Breast epithelium (tissue), 4 donors: ENCODE measurements at regions not wholly inside any gene's neighbourhood (a gene's known extent, or its start where the extent isn't known, plus 50 kb on each side); places are given as distances from the start of the nearest gene placed in this dataset.

Source experiments
- DNase-seq, 2 donors: peaks; one replicate each; pipeline ENCODE4 v3.0.0-alpha.2; 2019; ENCODE audit warnings: low spot score in 2 of 2
- H3K27ac ChIP-seq, 2 donors: fragments of 200-600 bp; sonication (generic) in 1 of 2; one replicate each; pipeline ENCODE4 v1.5.1; 2016 to 2019; ENCODE audit warnings: mild to moderate bottlenecking in 1 of 2
- H3K27me3 ChIP-seq, 2 donors: fragments of 200-600 bp; sonication (generic) in 1 of 2; one replicate each; pipeline versions ENCODE4 v1.5.1 to v1.6.0; 2017 to 2019; ENCODE audit warnings: control low read depth in 1 of 2, mild to moderate bottlenecking in 1 of 2
- H3K36me3 ChIP-seq: fragments of 200-600 bp; one replicate; pipeline ENCODE4 v1.5.1; 2019
- H3K4me1 ChIP-seq, 2 donors: fragments of 200-600 bp; sonication (generic); one replicate each; pipeline ENCODE4 v1.5.1; 2016 to 2019; ENCODE audit warnings: control low read depth in 1 of 2
- H3K4me3 ChIP-seq, 3 donors: fragments of 200-600 bp; sonication (generic); 1 replicate in 2 of 3; 2 replicates in 1 of 3; pipeline ENCODE4 v1.5.1; 2016 to 2019; ENCODE audit warnings: mild to moderate bottlenecking in 3 of 3, moderate library complexity in 2 of 3
- H3K9me3 ChIP-seq, 2 donors: fragments of 200-600 bp; sonication (generic) in 1 of 2; one replicate each; pipeline ENCODE4 v1.5.1; 2016 to 2019; ENCODE audit warnings: control low read depth in 1 of 2
- CTCF ChIP-seq, 3 donors: fragments of 450-650 bp; IDR thresholded peaks; one replicate each; pipeline ENCODE4 v1.5.1; 2016 to 2017; ENCODE audit warnings: antibody characterized with exemption in 3 of 3, mild to moderate bottlenecking in 3 of 3, moderate library complexity in 3 of 3
- POLR2A ChIP-seq: fragments of 450-650 bp; IDR thresholded peaks from one replicate; pipeline ENCODE4 v1.6.1; 2016; ENCODE audit warnings: antibody characterized with exemption, mild to moderate bottlenecking, moderate library complexity
- POLR2AphosphoS5 ChIP-seq, 3 donors: sonication (generic); formaldehyde crosslinking; IDR thresholded peaks; one replicate each; pipeline ENCODE4 v1.6.1; 2017; ENCODE audit warnings: antibody characterized with exemption in 3 of 3
- intact Hi-C: fragments of 100-400 bp; cut with DNase I; formaldehyde crosslinking; loops from one replicate; pipeline ENCODE4 v1.15.1; 2023; ENCODE audit warnings: low total_unique reads

GRCh38 chr21:18772897-18773296 is 369.3 kb upstream of the TMPRSS15 start:
- Histone ChIP-seq H3K27ac (no peak overlapping the region), H3K9me3 (no peaks in the 10 kb centered on the region), H3K36me3 (no peaks in the 10 kb centered on the region), H3K4me1 (no peaks in the 10 kb centered on the region), H3K4me3 (no peak overlapping the region), H3K27me3 (no peaks in the 10 kb centered on the region)
- DNase-seq: no peak
- intact Hi-C loops: no loop called here
- TF ChIP-seq POLR2AphosphoS5 (IDR thresholded peaks at IDR 0.05): no peak
- no peak for TF ChIP-seq POLR2A

- intact Hi-C loops: no loop called here
- Histone ChIP-seq H3K9me3 (no peaks in the 10 kb centered on the region), H3K27me3 (no peaks in the 10 kb centered on the region)
Observed at GRCh38 chr21:18776936-18777335, 373.4 kb upstream of the TMPRSS15 start.

GRCh38 chr21:18782721-18783120 is 379.1 kb upstream of the TMPRSS15 start:
- TF ChIP-seq POLR2AphosphoS5 (IDR thresholded peaks at IDR 0.05) (no peak), CTCF (IDR thresholded peaks at IDR 0.05) (no peak), POLR2A (no peak)
- H3K4me1 ChIP-seq: no peaks in the 10 kb centered on the region
- no peak for DNase-seq
- no peak overlapping the region for H3K27ac ChIP-seq
- no peaks in the 10 kb centered on the region for H3K9me3 ChIP-seq
- H3K36me3 ChIP-seq: no peaks in the 10 kb centered on the region
- intact Hi-C loops: no loop called here
- no peaks in the 10 kb centered on the region for H3K27me3 ChIP-seq
- no peak overlapping the region for H3K4me3 ChIP-seq

More at GRCh38 chr21:18776936-18777335, 373.4 kb upstream of the TMPRSS15 start:
- H3K36me3 ChIP-seq: no peaks in the 10 kb centered on the region
- TF ChIP-seq POLR2AphosphoS5 (IDR thresholded peaks at IDR 0.05) (no peak), POLR2A (no peak), CTCF (IDR thresholded peaks at IDR 0.05) (no peak)
- no peak overlapping the region for H3K4me3 ChIP-seq
- DNase-seq: no peak
- no peak overlapping the region for H3K27ac ChIP-seq
- no peaks in the 10 kb centered on the region for H3K4me1 ChIP-seq

- Histone ChIP-seq H3K36me3 (no peaks in the 10 kb centered on the region), H3K27me3 (no peaks in the 10 kb centered on the region), H3K9me3 (peaks cover 0 to 6% of the 10 kb centered on the region in 2 donors), H3K4me3 (no peak overlapping the region), H3K4me1 (no peaks in the 10 kb centered on the region), H3K27ac (no peak overlapping the region)
- DNase-seq: no peak
- TF ChIP-seq POLR2A (no peak), CTCF (IDR thresholded peaks at IDR 0.05) (no peak), POLR2AphosphoS5 (IDR thresholded peaks at IDR 0.05) (no peak)
- intact Hi-C loops: no loop called here
Observed at GRCh38 chr21:18801468-18801867, 397.9 kb upstream of the TMPRSS15 start.

- Histone ChIP-seq H3K4me1 (no peaks in the 10 kb centered on the region), H3K27ac (no peak overlapping the region), H3K27me3 (no peaks in the 10 kb centered on the region), H3K36me3 (no peaks in the 10 kb centered on the region), H3K9me3 (peaks cover 0 to 1% of the 10 kb centered on the region in 2 donors), H3K4me3 (no peak overlapping the region)
- DNase-seq: no peak
- TF ChIP-seq POLR2AphosphoS5 (IDR thresholded peaks at IDR 0.05) (no peak), POLR2A (no peak), CTCF (IDR thresholded peaks at IDR 0.05) (no peak)
- intact Hi-C loops: no loop called here
Observed at GRCh38 chr21:18803624-18804023, 400.0 kb upstream of the TMPRSS15 start.

GRCh38 chr21:18810136-18810535 is 406.6 kb upstream of the TMPRSS15 start:
- H3K4me1 ChIP-seq: no peaks in the 10 kb centered on the region
- intact Hi-C loops: no loop called here
- H3K4me3 ChIP-seq: no peak overlapping the region
- no peaks in the 10 kb centered on the region for H3K27me3 ChIP-seq
- H3K36me3 ChIP-seq: no peaks in the 10 kb centered on the region
- no peak for DNase-seq
- TF ChIP-seq POLR2AphosphoS5 (IDR thresholded peaks at IDR 0.05): no peak
- TF ChIP-seq POLR2A: no peak
- no peak for TF ChIP-seq CTCF (IDR thresholded peaks at IDR 0.05)
- no peak overlapping the region for H3K27ac ChIP-seq
- H3K9me3 ChIP-seq: no peaks in the 10 kb centered on the region
